GM18870 (cell line): ENCODE measurements at regions not wholly inside any gene's neighbourhood (a gene's known extent, or its start where the extent isn't known, plus 50 kb on each side); places are given as distances from the start of the nearest gene placed in this dataset.
"Not testable (repeated sequence)": the region's sequence is repeated elsewhere in the genome, so short reads cannot be mapped to it uniquely, and the experiment has no call there.

Experiments
- ATAC-seq: cut with Tn5 transposase; IDR thresholded peaks from one replicate; pipeline ENCODE4 v1.9.1; 2021; ENCODE audit warnings: moderate library complexity; ENCODE audit not compliant: unreplicated experiment

- no peak for ATAC-seq
These were observed 420.3 kb downstream of the RSL24D1 start for GRCh38 chr15:54776410-54776809.

GRCh38 chr15:54772663-54773062, 424.1 kb downstream of the RSL24D1 start:
- no peak for ATAC-seq

GRCh38 chr15:54749461-54749860, 447.3 kb downstream of the RSL24D1 start:
- ATAC-seq = not testable (repeated sequence)

- no peak for ATAC-seq
These were observed 474.3 kb downstream of the RSL24D1 start for GRCh38 chr15:54722342-54722986.

- ATAC-seq = no peak
These were observed 477.4 kb downstream of the RSL24D1 start for GRCh38 chr15:54719325-54719724.

- no peak for ATAC-seq
These were observed 488.7 kb downstream of the RSL24D1 start for GRCh38 chr15:54707805-54708752.

GRCh38 chr15:54687628-54688027, 509.1 kb downstream of the RSL24D1 start:
- no peak for ATAC-seq
